GM23338 (cell line): ENCODE measurements at regions not wholly inside any gene's neighbourhood (a gene's known extent, or its start where the extent isn't known, plus 50 kb on each side); places are given as distances from the start of the nearest gene placed in this dataset.

Experiments
- ATAC-seq: fragments of 200-7000 bp; cut with Tn5 transposase; 3 replicates; pipeline ENCODE4 v1.9.1; 2020
- DNase-seq: peaks from one replicate; pipeline ENCODE4 v3.0.0-alpha.2; 2015; ENCODE audit warnings: low spot score
- H2AFZ ChIP-seq: fragments of 200-600 bp; sonication (generic); 2 replicates; pipeline ENCODE4 v1.8.0; 2016; ENCODE audit warnings: antibody characterized with exemption, mild to moderate bottlenecking, moderate library complexity
- H3F3A ChIP-seq: fragments of 200-600 bp; sonication (generic); replicated peaks from 2 replicates; pipeline ENCODE4 v1.8.0; 2017; ENCODE audit warnings: antibody characterized with exemption, mixed run types, low read depth
- H3K27ac ChIP-seq: fragments of 200-600 bp; sonication (generic); 2 replicates; pipeline ENCODE4 v1.6.1; 2016; ENCODE audit warnings: low read depth
- H3K27me3 ChIP-seq: fragments of 200-600 bp; sonication (generic); 2 replicates; pipeline ENCODE4 v1.8.0; 2016; ENCODE audit warnings: mild to moderate bottlenecking, mixed run types, moderate library complexity; ENCODE audit not compliant: insufficient read depth
- H3K36me3 ChIP-seq: fragments of 200-600 bp; sonication (generic); 2 replicates; pipeline ENCODE4 v1.8.0; 2016; ENCODE audit warnings: mild to moderate bottlenecking; ENCODE audit not compliant: insufficient read depth
- H3K4me1 ChIP-seq: fragments of 200-600 bp; sonication (generic); 2 replicates; pipeline ENCODE4 v1.8.0; 2016; ENCODE audit warnings: mild to moderate bottlenecking, moderate library complexity; ENCODE audit not compliant: insufficient read depth
- H3K4me2 ChIP-seq: fragments of 200-600 bp; sonication (generic); 2 replicates; pipeline ENCODE4 v1.7.1; 2017; ENCODE audit warnings: mixed run types
- H3K4me3 ChIP-seq: fragments of 200-600 bp; sonication (generic); 2 replicates; pipeline ENCODE4 v1.6.1; 2016; ENCODE audit warnings: mixed run types
- H3K79me2 ChIP-seq: fragments of 200-600 bp; sonication (generic); replicated peaks from 2 replicates; pipeline ENCODE4 v1.8.0; 2017; ENCODE audit warnings: mild to moderate bottlenecking; ENCODE audit not compliant: insufficient read depth
- H3K9me2 ChIP-seq: fragments of 200-600 bp; sonication (generic); 2 replicates; pipeline ENCODE4 v1.8.0; 2017; ENCODE audit not compliant: insufficient read depth
- H4K20me1 ChIP-seq: fragments of 200-600 bp; sonication (generic); replicated peaks from 2 replicates; pipeline ENCODE4 v1.8.0; 2017; ENCODE audit warnings: mild to moderate bottlenecking; ENCODE audit not compliant: insufficient read depth
- H3K27ac Mint-ChIP-seq: 2 replicates; pipeline ENCODE4 v1.8.0; 2020; ENCODE audit warnings: inconsistent platforms, mild to moderate bottlenecking, moderate library complexity, mixed read lengths
- H3K27me3 Mint-ChIP-seq: 3 replicates; pipeline ENCODE4 v1.8.0; 2022; ENCODE audit warnings: low read depth, mild to moderate bottlenecking, moderate library complexity, mixed read lengths, inconsistent platforms; ENCODE audit not compliant: insufficient read depth, poor library complexity
- H3K36me3 Mint-ChIP-seq: 3 replicates; pipeline ENCODE4 v1.8.0; 2021; ENCODE audit warnings: low read depth, mild to moderate bottlenecking, inconsistent platforms, moderate library complexity, mixed read lengths
- H3K4me1 Mint-ChIP-seq: 3 replicates; pipeline ENCODE4 v1.8.0; 2020; ENCODE audit warnings: mild to moderate bottlenecking, inconsistent platforms, mixed read lengths
- H3K4me3 Mint-ChIP-seq: 3 replicates; pipeline ENCODE4 v1.8.0; 2021; ENCODE audit warnings: moderate library complexity, mild to moderate bottlenecking, inconsistent platforms, mixed read lengths
- H3K9me3 Mint-ChIP-seq: 3 replicates; pipeline ENCODE4 v1.8.0; 2020; ENCODE audit warnings: moderate library complexity, mild to moderate bottlenecking, inconsistent platforms, mixed read lengths
- CREB1 ChIP-seq: fragments of 250-450 bp; sonication (Bioruptor Pico); IDR thresholded peaks from 2 replicates; pipeline ENCODE4 v1.5.0; 2020; ENCODE audit warnings: low read depth, mild to moderate bottlenecking, moderate library complexity
- EZH2 ChIP-seq: fragments of 200-600 bp; sonication (generic); IDR thresholded peaks from one replicate; pipeline ENCODE4 v1.8.0; 2017; ENCODE audit warnings: antibody characterized with exemption, mild to moderate bottlenecking, low read depth; ENCODE audit not compliant: unreplicated experiment
- EZH2phosphoT487 ChIP-seq: fragments of 200-600 bp; sonication (generic); IDR thresholded peaks from one replicate; pipeline ENCODE4 v1.8.1; 2018; ENCODE audit warnings: antibody characterized with exemption; ENCODE audit not compliant: unreplicated experiment
- JUNB ChIP-seq: IDR thresholded peaks from one replicate; pipeline ENCODE4 v1.6.1; 2016; ENCODE audit warnings: antibody characterized with exemption; ENCODE audit not compliant: unreplicated experiment
- NANOG ChIP-seq: IDR thresholded peaks from 2 replicates; pipeline ENCODE4 v1.6.1; 2016; ENCODE audit warnings: antibody characterized with exemption, borderline replicate concordance
- POLR2AphosphoS5 ChIP-seq: IDR thresholded peaks from 2 replicates; pipeline ENCODE4 v1.6.1; 2016; ENCODE audit warnings: antibody characterized with exemption, low read depth
- STAT1 ChIP-seq: IDR thresholded peaks from one replicate; pipeline ENCODE4 v1.6.1; 2016; ENCODE audit warnings: antibody characterized with exemption; ENCODE audit not compliant: unreplicated experiment
- ZNF114 ChIP-seq: fragments of 250-450 bp; sonication (Bioruptor Pico); IDR thresholded peaks from 2 replicates; pipeline ENCODE4 v1.5.0; 2020; ENCODE audit warnings: mild to moderate bottlenecking, moderate library complexity
- ZNF331 ChIP-seq: fragments of 250-450 bp; sonication (Bioruptor Pico); IDR thresholded peaks from 2 replicates; pipeline ENCODE4 v1.5.0; 2020; ENCODE audit warnings: low read depth, mild to moderate bottlenecking, moderate library complexity
- ZNF462 ChIP-seq: fragments of 250-450 bp; sonication (Bioruptor Pico); IDR thresholded peaks from 2 replicates; pipeline ENCODE4 v1.5.0; 2020; ENCODE audit warnings: mild to moderate bottlenecking, moderate library complexity
- TF ChIP-seq, protein P1 (sequence below): IDR thresholded peaks from one replicate; pipeline ENCODE4 v1.6.1; 2018; ENCODE audit warnings: antibody characterized with exemption; ENCODE audit not compliant: unreplicated experiment

GRCh38 chr2:46813680-46814079 lies 101.9 kb downstream of the MCFD2 start:
- Mint-ChIP-seq H3K9me3 (no peaks in the 10 kb centered on the region; the same call in 2 of the 3 replicates), H3K27me3 (peaks cover 4% of the 10 kb centered on the region), H3K27ac (no peak overlapping the region), H3K36me3 (no peaks in the 10 kb centered on the region), H3K4me3 (no peak overlapping the region), H3K4me1 (peaks cover 3% of the 10 kb centered on the region)
- H3F3A ChIP-seq = no peaks in the 10 kb centered on the region
- no peak overlapping the region for H3K4me3 ChIP-seq
- H4K20me1 ChIP-seq = no peaks in the 10 kb centered on the region
- ATAC-seq (no peak), DNase-seq (no peak)
- H3K36me3 ChIP-seq = no peaks in the 10 kb centered on the region
- H3K4me2 ChIP-seq = no peak overlapping the region
- no peaks in the 10 kb centered on the region; the same call in 1 of the 2 replicates for H3K9me2 ChIP-seq
- no peaks in the 10 kb centered on the region for H3K27me3 ChIP-seq
- no peaks in the 10 kb centered on the region for H3K79me2 ChIP-seq
- TF ChIP-seq STAT1 (no peak), EZH2 (no peak), POLR2AphosphoS5 (no peak), ZNF331 (CRISPR knock-in tag) (no peak), ZNF462 (CRISPR knock-in tag) (no peak)
- H3K4me1 ChIP-seq = 0 out of 2 replicates have a peak, but pooled peaks cover 4% of the 10 kb centered on the region
- H2AFZ ChIP-seq = 0 out of 2 replicates have a peak overlapping the region, but pooled peaks have one; percentile 39
- no peak overlapping the region for H3K27ac ChIP-seq

GRCh38 chr2:46813020-46813415 lies 102.6 kb downstream of the MCFD2 start:
- H3K79me2 ChIP-seq = no peaks in the 10 kb centered on the region
- H3K4me1 Mint-ChIP-seq = peaks cover 3% of the 10 kb centered on the region
- H3K27ac ChIP-seq = no peak overlapping the region
- no peaks in the 10 kb centered on the region for H3F3A ChIP-seq
- H3K4me3 Mint-ChIP-seq = no peak overlapping the region
- H3K4me1 ChIP-seq = 0 out of 2 replicates have a peak, but pooled peaks cover 4% of the 10 kb centered on the region
- no peaks in the 10 kb centered on the region for H3K36me3 Mint-ChIP-seq
- peaks cover 4% of the 10 kb centered on the region for H3K27me3 Mint-ChIP-seq
- no peaks in the 10 kb centered on the region for H4K20me1 ChIP-seq
- H3K9me3 Mint-ChIP-seq = no peaks in the 10 kb centered on the region
- no peak overlapping the region for H3K27ac Mint-ChIP-seq
- no peaks in the 10 kb centered on the region for H3K27me3 ChIP-seq
- H2AFZ ChIP-seq = no peak overlapping the region; the same call in 1 of the 2 replicates
- ATAC-seq (no peak), DNase-seq (no peak)
- H3K4me3 ChIP-seq = no peak overlapping the region
- H3K9me2 ChIP-seq = no peaks in the 10 kb centered on the region
- no peaks in the 10 kb centered on the region for H3K36me3 ChIP-seq
- H3K4me2 ChIP-seq = no peak overlapping the region
- no peak for TF ChIP-seq EZH2phosphoT487
- TF ChIP-seq JUNB = no peak
- TF ChIP-seq STAT1 = no peak
- no peak for TF ChIP-seq EZH2
- TF ChIP-seq, protein P1, sequence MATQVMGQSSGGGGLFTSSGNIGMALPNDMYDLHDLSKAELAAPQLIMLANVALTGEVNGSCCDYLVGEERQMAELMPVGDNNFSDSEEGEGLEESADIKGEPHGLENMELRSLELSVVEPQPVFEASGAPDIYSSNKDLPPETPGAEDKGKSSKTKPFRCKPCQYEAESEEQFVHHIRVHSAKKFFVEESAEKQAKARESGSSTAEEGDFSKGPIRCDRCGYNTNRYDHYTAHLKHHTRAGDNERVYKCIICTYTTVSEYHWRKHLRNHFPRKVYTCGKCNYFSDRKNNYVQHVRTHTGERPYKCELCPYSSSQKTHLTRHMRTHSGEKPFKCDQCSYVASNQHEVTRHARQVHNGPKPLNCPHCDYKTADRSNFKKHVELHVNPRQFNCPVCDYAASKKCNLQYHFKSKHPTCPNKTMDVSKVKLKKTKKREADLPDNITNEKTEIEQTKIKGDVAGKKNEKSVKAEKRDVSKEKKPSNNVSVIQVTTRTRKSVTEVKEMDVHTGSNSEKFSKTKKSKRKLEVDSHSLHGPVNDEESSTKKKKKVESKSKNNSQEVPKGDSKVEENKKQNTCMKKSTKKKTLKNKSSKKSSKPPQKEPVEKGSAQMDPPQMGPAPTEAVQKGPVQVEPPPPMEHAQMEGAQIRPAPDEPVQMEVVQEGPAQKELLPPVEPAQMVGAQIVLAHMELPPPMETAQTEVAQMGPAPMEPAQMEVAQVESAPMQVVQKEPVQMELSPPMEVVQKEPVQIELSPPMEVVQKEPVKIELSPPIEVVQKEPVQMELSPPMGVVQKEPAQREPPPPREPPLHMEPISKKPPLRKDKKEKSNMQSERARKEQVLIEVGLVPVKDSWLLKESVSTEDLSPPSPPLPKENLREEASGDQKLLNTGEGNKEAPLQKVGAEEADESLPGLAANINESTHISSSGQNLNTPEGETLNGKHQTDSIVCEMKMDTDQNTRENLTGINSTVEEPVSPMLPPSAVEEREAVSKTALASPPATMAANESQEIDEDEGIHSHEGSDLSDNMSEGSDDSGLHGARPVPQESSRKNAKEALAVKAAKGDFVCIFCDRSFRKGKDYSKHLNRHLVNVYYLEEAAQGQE = no peak
- no peak for TF ChIP-seq CREB1 (CRISPR knock-in tag)
- TF ChIP-seq NANOG = no peak
- TF ChIP-seq POLR2AphosphoS5 = no peak
- TF ChIP-seq ZNF114 (CRISPR knock-in tag) = no peak
- TF ChIP-seq ZNF331 (CRISPR knock-in tag) = no peak
